ENCODE measurements at regions not wholly inside any gene's neighbourhood (a gene's known extent, or its start where the extent isn't known, plus 50 kb on each side); places are given as distances from the start of the nearest gene placed in this dataset.

GRCh38 chr20:60956194-60956593 lies 295.9 kb upstream of the CDH4 start:
- 64% methylated on average over 4 of the region's 4 CpGs for WGBS, 2 donors
- H3K4me1 ChIP-seq, result no peaks in the 10 kb centered on the region
- H3K27me3 ChIP-seq, result peaks cover 0 to 21% (median 13%) of the 10 kb centered on the region in 7 donors
- no peaks in the 10 kb centered on the region for H3K36me3 ChIP-seq
- no peak overlapping the region for H3K27ac ChIP-seq
- H3K9me3 ChIP-seq, result no peaks in the 10 kb centered on the region
- intact Hi-C loops (cut with DNase I), result no loop called here
- no peak overlapping the region for H3K4me3 ChIP-seq
- DNase-seq, result no peak
- no peak for ATAC-seq
- TF ChIP-seq CTCF (IDR thresholded peaks at IDR 0.05), result no peak

- WGBS, 2 donors, result 59 to 68% methylated on average over 3 of the region's 3 CpGs
- Histone ChIP-seq H3K4me3 (no peak overlapping the region), H3K27me3 (peaks cover 0 to 26% (median 16%) of the 10 kb centered on the region in 7 donors), H3K9me3 (no peaks in the 10 kb centered on the region), H3K4me1 (no peaks in the 10 kb centered on the region), H3K27ac (no peak overlapping the region), H3K36me3 (no peaks in the 10 kb centered on the region)
- intact Hi-C loops (cut with DNase I), result no loop called here
- DNase-seq (no peak), ATAC-seq (no peak)
- no peak for TF ChIP-seq CTCF (IDR thresholded peaks at IDR 0.05)
Observed at GRCh38 chr20:60957621-60958020, 294.4 kb upstream of the CDH4 start.

GRCh38 chr20:60959971-60960370 lies 292.1 kb upstream of the CDH4 start:
- 53 to 58% methylated on average over 3 of the region's 3 CpGs for WGBS, 2 donors

GRCh38 chr20:60960500-60960899 lies 291.6 kb upstream of the CDH4 start:
- no peak for ATAC-seq
- H3K4me1 ChIP-seq, result no peaks in the 10 kb centered on the region
- H3K36me3 ChIP-seq, result no peaks in the 10 kb centered on the region
- TF ChIP-seq CTCF (IDR thresholded peaks at IDR 0.05), result no peak
- no peak for DNase-seq
- no peak overlapping the region for H3K4me3 ChIP-seq
- H3K27ac ChIP-seq, result no peak overlapping the region
- intact Hi-C loops (cut with DNase I), result no loop called here
- H3K27me3 ChIP-seq, result peaks cover 0 to 30% (median 16%) of the 10 kb centered on the region in 7 donors
- H3K9me3 ChIP-seq, result no peaks in the 10 kb centered on the region
- 66 to 77% methylated on average over 5 of the region's 5 CpGs for WGBS, 2 donors

More at GRCh38 chr20:60959971-60960370, 292.1 kb upstream of the CDH4 start:
- no peak overlapping the region for H3K4me3 ChIP-seq
- no peak for TF ChIP-seq CTCF (IDR thresholded peaks at IDR 0.05)
- H3K9me3 ChIP-seq, result no peaks in the 10 kb centered on the region
- intact Hi-C loops (cut with DNase I), result no loop called here
- no peak overlapping the region for H3K27ac ChIP-seq
- no peaks in the 10 kb centered on the region for H3K36me3 ChIP-seq
- H3K4me1 ChIP-seq, result no peaks in the 10 kb centered on the region
- no peak for ATAC-seq
- no peak for DNase-seq
- H3K27me3 ChIP-seq, result peaks cover 0 to 26% (median 16%) of the 10 kb centered on the region in 7 donors

Data from heart right ventricle (tissue), 16 donors.